Keratinocyte (primary cell): ENCODE measurements at regions not wholly inside any gene's neighbourhood (a gene's known extent, or its start where the extent isn't known, plus 50 kb on each side); places are given as distances from the start of the nearest gene placed in this dataset.

Source experiments
- CTCF ChIP-seq, 3 experiments: IDR thresholded peaks in 1 of 3; conservative IDR thresholded peaks in 1 of 3; optimal IDR thresholded peaks in 1 of 3; 2 replicates in 2 of 3; 3 replicates in 1 of 3; pipeline versions ENCODE3 to v1.5.1; 2011; ENCODE audit warnings: low read length in 3 of 3, mild to moderate bottlenecking in 3 of 3, moderate library complexity in 2 of 3, control low read depth in 1 of 3, inconsistent platforms in 1 of 3; ENCODE audit not compliant: insufficient read depth in 2 of 3; ENCODE audit errors: extremely low read depth in 1 of 3
- EZH2 ChIP-seq: IDR thresholded peaks from one replicate; pipeline ENCODE4 v1.6.1; 2012; ENCODE audit warnings: inconsistent platforms, mild to moderate bottlenecking, low read length, moderate library complexity

GRCh38 chr11:134866215-134866614 is 454.2 kb upstream of the B3GAT1 start:
- TF ChIP-seq CTCF (optimal IDR thresholded peaks at IDR 0.05 in 1 of 3, IDR thresholded peaks at IDR 0.05 in 1 of 3, conservative IDR thresholded peaks at IDR 0.05 in 1 of 3; ENCODE audit: extremely low read depth in 1 of 3, insufficient read depth in 2 of 3, low read length in 3 of 3) (no peak), EZH2 (no peak)
